ENCODE measurements at regions not wholly inside any gene's neighbourhood (a gene's known extent, or its start where the extent isn't known, plus 50 kb on each side); places are given as distances from the start of the nearest gene placed in this dataset.

- TF ChIP-seq CTCF (conservative IDR thresholded peaks at IDR 0.05; ENCODE audit: low read depth, low read length), result no peak
- no peak for TF ChIP-seq EZH2 (IDR thresholded peaks at IDR 0.05; ENCODE audit: borderline replicate concordance, low read depth, low read length, poor library complexity, severe bottlenecking)
Observed at GRCh38 chr3:148582126-148582525, 115.6 kb upstream of the AGTR1 start.

Measured in A673 (cell line).